SIG-M5 treated with dmso at 0.1 percent for 504 hours (cell line): ENCODE measurements at regions not wholly inside any gene's neighbourhood (a gene's known extent, or its start where the extent isn't known, plus 50 kb on each side); places are given as distances from the start of the nearest gene placed in this dataset.

Source experiments
- DNase-seq: peaks from one replicate; lab custom pipeline; 2025; ENCODE audit not compliant: unreplicated experiment; lab: John Stamatoyannopoulos, UW

DNA sequence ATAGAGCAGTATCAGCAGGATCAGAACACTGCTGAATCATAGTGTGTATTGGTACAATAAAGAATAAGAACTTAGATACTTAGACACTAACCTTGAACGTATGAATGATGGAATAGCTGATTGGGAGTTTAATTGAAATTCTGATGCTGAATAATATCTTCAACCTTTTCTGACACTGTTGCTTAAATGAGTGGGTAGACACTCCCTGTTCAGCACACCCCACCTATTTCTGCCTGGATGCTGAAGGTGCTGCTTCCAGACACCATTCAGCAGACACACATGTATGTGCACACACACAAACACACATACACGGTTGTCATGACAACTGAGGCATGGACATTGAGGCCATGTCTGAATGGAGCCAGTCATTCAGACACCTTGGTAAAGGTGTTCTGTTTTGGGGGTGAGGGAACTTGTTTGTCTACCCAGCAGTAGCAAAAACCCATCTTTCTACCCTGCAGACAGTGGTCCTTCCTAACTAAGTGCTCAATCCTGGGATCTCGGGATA is 54.3 kb downstream of the TMEM215 start:
- DNase-seq = no peak

DNA sequence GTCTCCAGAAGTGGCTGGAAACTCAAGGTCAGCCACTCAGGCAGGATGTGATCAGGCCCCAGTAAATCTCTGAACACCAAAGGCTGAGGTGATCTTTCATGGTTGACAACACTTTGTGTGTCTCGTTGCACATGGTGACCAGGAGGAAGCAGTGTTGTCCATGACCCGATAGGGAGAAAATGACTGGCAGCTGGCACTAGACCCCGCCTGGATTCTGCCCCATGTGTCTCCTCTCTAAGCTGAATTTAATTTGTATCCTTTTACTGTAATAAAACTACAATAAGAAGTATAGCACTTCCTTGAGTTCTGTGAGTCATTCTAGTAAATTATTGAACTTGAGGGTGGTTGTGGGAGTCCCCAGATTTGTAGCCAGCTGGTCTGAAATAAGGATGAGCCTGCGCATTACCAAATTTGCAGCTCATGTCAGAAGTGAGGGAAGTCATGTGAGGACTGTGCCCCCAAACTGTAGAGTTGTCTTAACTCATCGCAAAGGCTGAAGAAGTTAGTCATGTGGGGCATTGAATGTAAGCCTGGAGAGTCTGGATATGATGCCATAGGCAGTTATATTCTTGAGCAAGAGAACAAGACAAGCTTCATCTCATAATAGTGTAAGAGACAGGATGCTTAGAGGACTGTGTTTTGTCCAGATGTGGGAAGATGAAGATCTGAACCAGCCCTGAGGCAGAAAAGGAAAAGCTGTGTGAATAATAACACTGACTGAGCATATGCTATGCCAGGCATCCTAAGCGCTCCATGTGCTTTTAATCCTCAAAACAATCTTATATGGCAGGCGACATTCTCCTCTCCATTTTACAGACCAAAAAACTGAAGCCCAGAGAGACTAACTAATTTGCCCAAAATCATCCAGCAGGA is 55.9 kb downstream of the TMEM215 start:
- no peak for DNase-seq

DNA sequence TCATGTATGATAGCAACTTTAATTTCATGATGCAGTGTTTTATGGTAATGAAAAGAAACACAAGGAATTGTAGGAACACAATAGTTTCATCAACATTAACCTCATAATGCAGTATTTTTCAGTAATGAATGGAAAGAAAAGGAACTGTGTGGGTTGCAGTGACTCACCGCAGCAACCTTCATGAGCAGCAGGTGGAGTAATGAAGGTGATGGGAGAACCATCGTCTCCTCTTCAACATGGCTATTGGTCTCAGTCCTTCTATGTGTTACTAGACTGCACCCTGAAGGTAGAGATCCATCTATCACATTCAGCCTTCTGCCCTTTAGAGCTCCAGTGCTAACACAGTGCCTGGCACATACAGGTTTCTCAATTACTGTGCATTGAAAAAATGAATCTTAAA is 58.0 kb downstream of the TMEM215 start:
- no peak for DNase-seq

DNA sequence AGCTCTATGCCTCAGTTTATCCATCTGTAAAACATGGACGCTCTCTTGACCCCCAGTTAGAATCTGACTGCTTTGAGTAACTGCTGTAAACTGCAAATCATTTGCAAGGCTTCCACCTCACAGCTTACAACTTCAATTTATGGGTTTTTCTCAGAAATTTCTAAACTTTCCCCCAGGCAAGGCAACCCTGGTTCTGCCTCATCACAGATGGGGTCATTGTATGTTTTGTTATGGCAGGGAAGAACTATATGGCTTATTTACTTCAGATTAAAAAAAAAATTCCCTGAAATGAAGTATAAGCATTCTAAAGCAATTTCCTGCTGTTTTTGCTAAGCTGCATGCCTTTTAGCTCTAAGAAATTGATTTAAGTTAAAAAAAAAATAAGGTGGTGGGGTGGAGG is 60.0 kb downstream of the TMEM215 start:
- DNase-seq = no peak

DNA sequence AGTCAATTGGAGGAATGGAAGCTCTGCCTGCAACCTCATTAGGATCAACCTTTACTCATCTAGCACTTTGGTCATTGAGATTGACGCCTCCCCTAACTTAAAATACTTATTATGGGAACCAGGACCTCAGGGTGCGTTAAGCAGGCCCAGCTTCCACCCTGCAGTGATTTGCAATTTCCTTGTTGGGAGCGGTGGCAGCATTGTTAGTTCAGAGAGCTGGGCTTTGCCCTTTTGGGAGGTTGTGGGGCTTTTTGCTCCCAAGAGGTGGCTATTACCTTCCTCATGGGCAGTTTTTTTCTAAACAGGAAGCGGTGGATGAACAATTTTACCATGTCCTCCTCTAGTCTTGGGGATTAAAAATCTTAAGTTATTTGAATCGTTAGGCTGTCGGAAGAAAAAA is 60.9 kb downstream of the TMEM215 start:
- DNase-seq = no peak

DNA sequence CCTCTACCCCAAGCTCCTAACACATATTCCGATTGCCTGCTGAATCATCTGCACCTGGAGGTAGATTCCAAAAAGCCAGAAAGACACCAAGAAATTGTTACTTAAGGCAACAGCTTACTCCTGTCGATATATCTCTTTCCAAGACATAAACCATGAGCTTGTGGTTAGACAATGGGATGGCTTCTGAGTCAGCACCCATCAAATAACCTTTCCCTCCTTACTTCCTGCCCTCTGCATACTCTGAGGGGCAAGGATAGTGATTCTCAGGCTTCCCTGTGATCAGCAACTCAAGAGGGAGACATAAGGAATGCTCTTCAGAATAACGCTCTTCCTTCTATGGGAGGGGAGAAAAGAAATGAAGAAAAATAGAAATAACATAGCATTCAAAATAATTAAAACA is 70.9 kb downstream of the TMEM215 start:
- no peak for DNase-seq

DNA sequence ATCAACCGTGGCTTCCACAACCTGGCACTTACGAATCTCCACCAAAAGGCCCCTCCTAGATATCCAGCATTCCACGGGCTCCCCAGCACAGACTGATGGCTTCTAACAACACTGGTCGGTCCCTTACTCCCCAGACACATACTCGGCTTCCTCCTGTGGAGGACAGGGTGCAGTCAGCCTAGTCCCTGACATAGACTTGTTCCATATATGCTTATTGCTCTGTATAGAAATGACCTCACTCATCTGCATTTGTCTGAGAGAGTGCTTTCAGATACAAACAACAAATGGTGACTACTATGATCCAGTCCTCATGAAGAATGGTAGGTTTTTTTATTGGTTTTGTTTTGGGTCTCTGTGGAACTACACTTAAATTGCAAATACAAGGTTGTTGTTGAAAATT is 72.4 kb downstream of the TMEM215 start:
- DNase-seq = no peak

DNA sequence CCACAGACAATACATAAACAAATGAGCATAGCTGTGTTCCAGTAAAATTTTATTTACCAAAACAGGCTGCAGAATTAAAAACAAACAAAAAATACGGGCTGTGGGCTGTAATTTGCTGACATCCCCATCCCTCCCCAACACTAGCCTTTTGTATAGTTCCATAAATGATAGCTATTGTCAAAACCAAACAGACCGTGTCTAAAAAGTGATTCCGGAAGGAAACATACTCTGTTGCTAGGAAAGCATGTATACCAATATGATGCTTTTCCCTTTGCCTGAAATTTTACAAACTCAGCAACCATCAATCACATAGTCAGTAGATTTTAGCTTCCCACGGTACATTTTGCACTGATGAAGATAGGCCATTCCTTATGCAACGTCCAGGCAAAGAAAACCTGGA is 80.0 kb downstream of the TMEM215 start:
- no peak for DNase-seq

DNA sequence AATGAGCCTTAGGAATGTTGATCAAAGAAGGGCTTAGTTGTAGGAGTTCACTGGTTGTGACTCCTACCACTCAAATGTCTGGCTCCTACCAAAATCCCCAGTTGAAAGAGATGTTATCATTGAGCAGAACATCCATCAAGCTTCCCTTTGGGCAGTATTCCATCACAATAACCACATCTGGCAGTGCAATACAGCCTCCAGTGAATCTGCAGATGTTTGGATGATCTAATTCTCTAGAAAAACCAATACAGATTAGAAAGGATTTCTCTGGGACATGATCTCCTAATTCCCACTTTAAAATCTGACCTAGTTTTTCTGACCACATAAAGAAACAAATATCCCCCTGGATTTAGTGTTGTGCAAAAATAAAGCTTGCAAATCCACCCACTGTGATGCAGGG is 81.6 kb downstream of the TMEM215 start:
- DNase-seq = no peak

DNA sequence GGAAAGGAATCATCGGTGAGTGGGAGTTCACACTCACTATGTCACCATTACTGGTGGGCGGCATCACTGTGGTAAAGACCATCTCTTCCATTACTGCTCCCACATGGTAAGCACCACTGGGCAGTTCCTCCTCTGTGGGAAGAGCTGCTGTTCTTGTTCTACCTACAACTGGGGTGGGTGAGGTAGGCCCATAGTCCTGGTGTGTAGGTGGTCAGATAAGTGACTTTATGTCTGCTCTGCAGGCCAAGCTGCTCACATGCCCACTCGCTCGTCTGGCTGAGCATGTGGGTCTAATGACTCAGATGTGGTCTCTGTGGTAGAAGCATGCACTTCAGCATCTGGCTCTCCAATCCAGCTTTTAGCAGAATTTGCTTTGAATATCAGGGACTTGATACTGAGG is 82.9 kb downstream of the TMEM215 start:
- peak; percentile 19 for DNase-seq

DNA sequence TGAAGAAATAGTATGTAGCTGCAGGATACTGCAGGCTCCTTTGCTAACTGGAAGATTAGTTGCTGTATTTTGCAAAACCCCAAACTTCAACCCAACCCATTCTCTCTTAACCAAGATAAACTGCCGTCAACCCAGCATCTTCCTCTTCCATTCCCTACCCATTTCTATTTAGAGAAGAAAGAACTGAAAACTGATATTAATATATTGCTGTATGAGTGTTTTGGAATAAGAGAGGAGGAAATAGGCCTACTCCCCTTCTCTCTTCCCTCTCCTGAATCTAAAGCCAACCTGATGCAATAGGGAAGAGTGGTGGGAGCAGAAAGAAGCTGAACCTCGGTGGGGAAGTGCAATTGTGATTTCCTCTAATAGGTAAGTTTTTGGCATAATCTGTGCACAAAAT is 83.7 kb downstream of the TMEM215 start:
- DNase-seq = peak; percentile 91

DNA sequence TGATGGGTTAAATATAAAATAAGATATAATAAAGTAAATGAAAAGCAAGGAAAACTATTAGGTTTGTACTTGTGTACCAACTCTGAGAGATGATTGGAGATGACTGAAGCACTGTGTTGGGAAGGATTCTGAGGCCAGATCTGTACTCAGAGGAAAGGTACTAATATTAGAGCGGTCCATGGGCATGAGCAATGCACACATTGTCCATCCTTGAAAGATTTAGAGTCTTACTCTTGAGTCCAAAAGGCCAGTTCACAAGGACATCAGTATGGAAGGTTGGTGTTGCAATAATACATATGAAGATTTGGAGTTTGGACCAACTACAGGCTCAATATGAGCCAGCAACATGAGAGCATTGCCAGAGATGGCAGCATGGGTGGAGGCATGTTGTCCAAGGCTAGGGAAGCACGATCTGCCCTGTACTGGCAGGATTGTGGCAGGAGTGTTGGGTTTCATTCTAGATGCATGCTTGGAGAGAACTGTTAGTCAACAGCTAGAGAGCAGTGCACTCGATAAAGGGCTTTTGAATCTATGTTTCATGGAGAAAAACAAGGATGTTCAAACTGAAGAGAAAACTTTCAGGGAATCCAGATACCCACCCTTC is 84.4 kb downstream of the TMEM215 start:
- no peak for DNase-seq

DNA sequence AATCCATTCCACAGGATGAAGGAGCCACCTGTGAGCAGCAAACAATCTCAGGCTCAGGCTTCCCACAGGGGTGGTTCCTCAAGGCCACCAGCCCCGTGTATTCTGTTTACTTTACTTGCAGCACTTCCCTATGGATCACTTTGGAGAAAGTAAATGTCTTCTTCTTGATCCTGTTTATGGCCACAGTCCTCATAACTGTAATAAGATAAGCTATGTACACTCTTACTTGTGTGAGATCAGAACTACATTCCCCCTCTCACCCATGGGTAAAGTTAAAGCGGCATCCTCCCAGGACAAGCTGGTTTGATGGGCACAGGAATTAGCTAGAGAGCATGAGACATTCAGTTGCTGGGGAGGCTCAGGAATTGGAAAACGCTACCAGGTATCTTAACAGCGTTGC is 86.1 kb downstream of the TMEM215 start:
- no peak for DNase-seq

DNA sequence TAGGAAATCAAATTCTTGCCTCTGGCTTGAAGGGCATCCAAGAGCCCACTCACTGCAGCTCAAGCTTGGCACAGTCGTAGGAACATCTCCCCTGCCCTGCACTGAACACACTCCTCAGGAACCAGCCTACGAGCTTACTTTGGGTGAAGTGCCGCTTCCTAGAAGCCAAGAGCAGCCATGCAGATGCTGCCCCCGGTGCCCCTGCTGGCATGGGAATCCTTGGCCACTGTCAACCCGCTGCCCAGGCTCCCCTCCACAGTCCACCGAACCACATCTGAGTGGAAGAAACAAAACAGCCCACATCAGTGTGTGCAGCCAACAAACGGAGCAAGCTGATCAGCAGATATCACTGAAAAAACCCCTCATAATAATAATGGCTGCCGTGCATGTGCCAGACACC is 89.8 kb downstream of the TMEM215 start:
- no peak for DNase-seq

DNA sequence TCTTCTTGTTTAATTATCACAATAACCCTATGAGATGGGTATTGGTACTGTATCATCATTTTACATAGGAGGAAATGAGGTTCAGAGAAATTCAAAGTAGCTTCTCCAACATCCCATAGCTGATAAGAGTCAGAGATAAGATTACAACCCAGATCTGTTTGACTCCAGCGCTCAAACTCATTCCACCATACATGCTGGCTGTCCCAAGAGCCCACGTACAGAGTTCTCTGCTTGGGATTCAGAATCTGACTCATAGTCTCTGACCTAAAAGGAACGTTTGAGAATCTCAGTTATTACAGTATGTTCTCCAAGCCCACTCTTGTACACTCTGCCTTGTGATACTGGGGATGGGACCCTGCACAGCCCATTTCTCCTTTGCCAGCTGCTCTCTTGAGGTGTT is 90.2 kb downstream of the TMEM215 start:
- no peak for DNase-seq

DNA sequence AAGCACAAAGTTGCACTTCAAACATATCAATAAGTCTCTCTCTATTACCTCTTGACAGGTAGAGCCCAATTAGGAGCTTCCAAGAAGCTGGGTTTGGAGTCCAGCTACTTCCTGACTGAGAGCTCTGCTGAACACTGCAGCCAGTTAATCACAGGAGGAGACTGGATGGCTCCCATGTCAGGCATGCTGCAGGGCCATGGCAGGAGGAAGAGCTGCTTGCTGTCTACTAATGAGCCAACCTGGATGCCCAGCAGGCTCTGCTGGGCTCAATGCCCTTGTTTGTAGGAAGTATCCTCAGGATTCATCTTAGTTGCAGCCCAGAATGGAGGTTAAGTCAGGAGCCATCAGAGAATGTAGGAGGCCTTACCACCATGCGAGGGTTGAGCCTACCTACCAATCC is 91.9 kb downstream of the TMEM215 start:
- DNase-seq = no peak

DNA sequence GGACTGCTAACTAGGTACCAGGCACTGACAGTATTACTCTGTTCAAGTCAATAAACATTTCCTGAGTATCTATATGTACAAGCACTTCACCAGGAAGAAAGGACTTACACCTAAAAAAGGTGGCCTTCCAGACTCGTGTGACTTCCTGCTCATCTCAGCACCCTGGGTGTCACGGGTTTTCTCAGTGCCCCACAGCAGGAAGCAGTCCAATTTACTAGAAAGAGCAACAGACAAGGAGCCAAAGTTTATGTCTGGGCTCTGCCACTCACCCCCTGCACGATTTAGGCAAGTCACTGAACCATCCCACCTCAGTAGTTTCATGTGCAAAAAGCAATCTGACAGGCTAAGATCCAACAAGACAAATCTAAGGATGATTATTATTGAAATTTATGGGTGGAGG is 92.4 kb downstream of the TMEM215 start:
- no peak for DNase-seq

DNA sequence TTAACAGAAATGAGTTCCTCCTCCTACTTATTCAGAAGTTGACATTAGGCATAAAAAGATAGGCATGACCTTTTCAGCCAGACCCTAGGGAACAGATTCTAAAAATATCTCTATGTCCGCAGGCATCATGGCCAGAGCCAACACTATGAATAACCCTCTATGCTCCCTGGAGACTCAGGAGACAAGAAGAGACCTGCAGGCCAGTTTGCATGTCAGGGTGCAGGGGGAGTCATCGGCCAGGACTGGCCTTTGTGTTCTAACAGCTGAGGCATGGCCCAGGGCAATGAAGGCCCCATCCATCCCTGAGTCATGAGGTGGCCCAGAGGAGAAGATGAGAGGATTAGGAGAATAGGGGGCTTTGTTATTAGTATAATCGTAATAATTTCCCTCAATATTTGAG is 93.8 kb downstream of the TMEM215 start:
- no peak for DNase-seq

DNA sequence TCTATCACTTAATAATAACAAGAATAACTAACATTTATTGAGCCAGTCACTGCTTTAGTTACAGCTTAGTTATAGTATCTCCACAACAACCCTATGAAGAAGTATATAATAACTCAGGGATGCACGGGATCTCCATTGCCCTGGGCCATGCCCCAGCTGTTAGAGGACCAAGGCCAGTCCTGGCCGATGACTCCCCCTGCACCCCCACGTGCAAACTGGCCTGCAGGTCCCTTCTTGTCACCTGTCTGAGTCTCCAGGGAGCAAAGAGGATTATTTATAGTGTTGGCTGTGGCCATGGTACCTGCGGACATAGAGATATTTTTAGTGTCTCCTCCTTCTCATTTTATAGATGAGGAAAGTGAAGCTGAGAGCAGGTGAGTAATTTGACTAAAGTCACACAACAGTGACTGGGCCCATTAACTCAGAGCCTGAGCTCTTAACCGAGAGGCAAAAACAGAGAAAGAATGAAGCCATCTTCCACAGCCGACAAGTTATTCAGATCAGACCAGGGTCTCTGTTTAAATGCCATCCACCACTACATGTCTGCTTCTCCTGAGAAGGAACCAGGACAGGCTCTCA is 94.4 kb downstream of the TMEM215 start:
- DNase-seq = no peak

DNA sequence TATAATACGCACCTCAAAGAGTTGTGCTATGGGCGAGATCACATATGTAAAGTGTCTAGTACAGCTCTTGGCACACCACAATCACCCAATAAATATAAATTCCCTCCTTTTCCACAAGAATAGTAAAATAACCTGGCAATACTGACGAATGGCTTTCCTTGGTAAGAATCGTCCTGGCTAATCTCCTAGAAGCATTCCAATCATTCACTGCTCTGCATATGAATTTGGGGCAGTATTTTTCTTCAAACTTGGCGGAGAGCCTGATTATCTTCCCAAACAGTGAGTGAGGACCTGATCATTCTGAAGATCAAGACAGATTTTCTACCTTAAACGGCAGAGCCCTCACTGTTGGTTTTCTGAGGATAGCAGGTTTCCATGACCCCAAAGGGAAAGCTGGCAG is 96.0 kb downstream of the TMEM215 start:
- no peak for DNase-seq

DNA sequence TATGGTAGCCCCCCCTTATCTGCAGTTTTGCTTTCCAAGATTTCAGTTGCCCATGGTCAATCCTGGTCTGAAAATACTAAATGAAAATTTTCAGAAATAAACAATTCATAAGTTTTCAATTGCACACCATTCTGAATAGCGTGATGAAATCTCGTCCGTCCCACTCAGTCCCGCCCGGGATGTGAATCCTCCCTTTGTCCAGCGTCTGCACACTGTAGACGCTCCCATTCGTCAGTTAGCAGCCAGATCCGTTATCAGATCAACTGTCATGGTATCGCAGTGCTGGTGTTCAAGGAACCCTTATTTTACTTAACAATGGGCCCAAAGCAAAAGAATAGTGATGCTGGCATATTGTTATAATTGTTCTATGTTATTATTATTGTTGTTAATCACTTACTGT is 98.6 kb downstream of the TMEM215 start:
- no peak for DNase-seq

DNA sequence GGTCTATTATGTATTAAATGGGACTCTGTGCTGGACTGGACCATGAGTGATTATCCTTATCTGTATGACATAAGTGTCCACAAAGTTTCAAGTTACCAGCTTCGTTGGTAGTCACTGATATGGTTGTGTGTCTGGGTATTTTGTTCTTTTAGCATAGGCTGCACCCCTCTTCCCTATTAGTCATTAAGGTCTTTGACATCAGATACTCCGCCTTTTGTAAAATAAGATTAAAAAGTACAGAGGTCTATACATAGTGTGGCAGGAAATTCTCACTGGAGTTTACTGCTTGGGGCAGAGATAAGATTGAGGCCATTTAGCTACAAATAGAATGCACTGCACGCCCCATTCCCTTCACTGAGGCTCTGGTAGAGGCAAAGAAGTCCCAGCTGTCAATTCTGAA is 99.4 kb downstream of the TMEM215 start:
- no peak for DNase-seq
